Activated CD8-positive, alpha-beta T cell treated with anti-CD3 and anti-CD28 coated beads for 36 hours (primary cell): ENCODE measurements at regions not wholly inside any gene's neighbourhood (a gene's known extent, or its start where the extent isn't known, plus 50 kb on each side); places are given as distances from the start of the nearest gene placed in this dataset.

Experiments
- ATAC-seq: fragments of 200-7000 bp; cut with Tn5 transposase; one replicate; pipeline ENCODE4 v1.10.0; 2021; ENCODE audit warnings: mild to moderate bottlenecking, moderate library complexity
- CTCF ChIA-PET: fragments of 350-600 bp; sonication (Branson Sonifier 250); formaldehyde crosslinking; loops from one replicate; lab custom pipeline; 2021; ENCODE audit warnings: antibody characterized with exemption; lab: Charles Lee
- POLR2A ChIA-PET: fragments of 350-600 bp; sonication (Branson Sonifier 250); formaldehyde crosslinking; loops from one replicate; lab custom pipeline; 2021; ENCODE audit warnings: antibody characterized with exemption; lab: Charles Lee
- DNase-seq: peaks from one replicate; pipeline ENCODE4 v3.0.0-alpha.2; 2020
- H3K27ac Mint-ChIP-seq: one replicate; pipeline ENCODE4 v1.8.0; 2021; ENCODE audit warnings: mild to moderate bottlenecking, mixed read lengths
- H3K27me3 Mint-ChIP-seq: one replicate; pipeline ENCODE4 v1.8.0; 2021; ENCODE audit warnings: mixed read lengths
- H3K36me3 Mint-ChIP-seq: one replicate; pipeline ENCODE4 v1.8.0; 2021; ENCODE audit warnings: low read depth, mixed read lengths
- H3K4me1 Mint-ChIP-seq: one replicate; pipeline ENCODE4 v1.8.0; 2021; ENCODE audit warnings: low read depth, mixed read lengths
- H3K4me3 Mint-ChIP-seq: one replicate; pipeline ENCODE4 v1.8.0; 2021; ENCODE audit warnings: mild to moderate bottlenecking, moderate library complexity, mixed read lengths
- H3K9me3 Mint-ChIP-seq: one replicate; pipeline ENCODE4 v1.8.0; 2021; ENCODE audit warnings: mixed read lengths
- intact Hi-C: fragments of 100-400 bp; cut with micrococcal nuclease; formaldehyde crosslinking; loops from one replicate; pipeline ENCODE4 v1.10.0; 2022
- TF ChIP-seq, protein P1 (sequence below): fragments of 200-600 bp; IDR thresholded peaks from one replicate; pipeline ENCODE4 v1.8.0; 2022; ENCODE audit warnings: antibody characterized with exemption, mild to moderate bottlenecking

DNA sequence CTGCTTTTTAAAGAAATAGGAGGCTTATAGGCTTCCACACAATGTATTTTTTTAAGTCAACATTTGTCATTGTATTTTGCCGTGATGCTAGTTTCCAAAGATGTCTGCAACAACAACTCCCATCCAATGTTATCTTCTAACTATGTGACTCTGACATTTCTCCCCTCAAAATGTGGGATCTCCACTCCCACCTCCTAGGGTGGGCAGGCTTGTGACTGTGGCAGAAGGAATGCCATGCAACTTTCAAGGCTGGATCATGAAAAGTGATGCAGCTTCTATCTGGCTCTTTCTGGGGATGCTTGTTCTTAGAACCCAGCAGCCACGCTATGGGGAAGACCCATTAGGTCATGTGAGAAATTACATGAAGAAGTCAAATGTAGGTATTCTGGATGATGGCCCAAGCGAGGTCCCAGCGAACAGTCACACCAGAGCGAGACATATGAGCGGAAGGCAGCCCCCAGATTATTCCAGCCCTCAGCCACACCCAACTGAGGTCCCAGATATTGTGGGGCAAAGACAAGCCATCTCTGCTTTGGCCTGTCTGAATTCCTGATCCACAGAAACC is 124.3 kb downstream of the BDH1 start:
- H3K4me3 Mint-ChIP-seq: no peak overlapping the region
- no peak for ATAC-seq
- peaks cover 13% of the 10 kb centered on the region for H3K27me3 Mint-ChIP-seq
- H3K4me1 Mint-ChIP-seq: peaks cover 26% of the 10 kb centered on the region
- H3K9me3 Mint-ChIP-seq: no peaks in the 10 kb centered on the region
- ChIA-PET CTCF (interaction anchor here (1.6 kb wide), 1 partner anchor 174 kb away, joined by 5 read pairs; no protein-coding TSS in a partner anchor), POLR2A (no interaction called here)
- intact Hi-C loops: no loop called here
- no peaks in the 10 kb centered on the region for H3K36me3 Mint-ChIP-seq
- TF ChIP-seq, protein P1, sequence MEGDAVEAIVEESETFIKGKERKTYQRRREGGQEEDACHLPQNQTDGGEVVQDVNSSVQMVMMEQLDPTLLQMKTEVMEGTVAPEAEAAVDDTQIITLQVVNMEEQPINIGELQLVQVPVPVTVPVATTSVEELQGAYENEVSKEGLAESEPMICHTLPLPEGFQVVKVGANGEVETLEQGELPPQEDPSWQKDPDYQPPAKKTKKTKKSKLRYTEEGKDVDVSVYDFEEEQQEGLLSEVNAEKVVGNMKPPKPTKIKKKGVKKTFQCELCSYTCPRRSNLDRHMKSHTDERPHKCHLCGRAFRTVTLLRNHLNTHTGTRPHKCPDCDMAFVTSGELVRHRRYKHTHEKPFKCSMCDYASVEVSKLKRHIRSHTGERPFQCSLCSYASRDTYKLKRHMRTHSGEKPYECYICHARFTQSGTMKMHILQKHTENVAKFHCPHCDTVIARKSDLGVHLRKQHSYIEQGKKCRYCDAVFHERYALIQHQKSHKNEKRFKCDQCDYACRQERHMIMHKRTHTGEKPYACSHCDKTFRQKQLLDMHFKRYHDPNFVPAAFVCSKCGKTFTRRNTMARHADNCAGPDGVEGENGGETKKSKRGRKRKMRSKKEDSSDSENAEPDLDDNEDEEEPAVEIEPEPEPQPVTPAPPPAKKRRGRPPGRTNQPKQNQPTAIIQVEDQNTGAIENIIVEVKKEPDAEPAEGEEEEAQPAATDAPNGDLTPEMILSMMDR: no peak
- no peak for DNase-seq
- H3K27ac Mint-ChIP-seq: no peak overlapping the region

DNA sequence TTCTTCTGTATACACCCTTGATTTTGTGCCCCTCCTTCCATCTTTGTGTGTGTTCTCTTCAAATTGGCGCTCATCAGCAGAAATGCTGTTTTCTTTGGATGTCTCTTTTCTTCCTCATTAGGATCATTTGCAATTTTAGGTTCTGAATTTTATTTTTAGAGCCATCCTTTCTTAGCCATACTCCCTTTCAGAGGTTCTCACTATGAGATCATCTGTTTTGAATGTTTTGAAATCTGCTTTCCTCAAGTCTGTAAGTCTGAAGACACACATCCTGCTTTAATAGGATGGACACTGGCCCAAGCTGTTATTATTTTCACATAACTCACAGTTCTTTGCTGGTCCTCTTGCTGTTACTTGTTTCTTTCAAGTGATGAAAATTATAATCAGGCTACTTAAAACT is 124.8 kb downstream of the BDH1 start:
- H3K27me3 Mint-ChIP-seq: peaks cover 13% of the 10 kb centered on the region
- TF ChIP-seq, protein P1: no peak
- peak overlapping the region; percentile 4 for H3K27ac Mint-ChIP-seq
- DNase-seq (no peak), ATAC-seq (no peak)
- H3K4me1 Mint-ChIP-seq: peaks cover 26% of the 10 kb centered on the region
- no peaks in the 10 kb centered on the region for H3K36me3 Mint-ChIP-seq
- no peaks in the 10 kb centered on the region for H3K9me3 Mint-ChIP-seq
- intact Hi-C loops: no loop called here
- H3K4me3 Mint-ChIP-seq: no peak overlapping the region
- POLR2A ChIA-PET: no interaction called here
- CTCF ChIA-PET: interaction anchor here (0.7 to 1.6 kb wide), 2 partner anchors 17 to 174 kb away, joined by 3 to 5 read pairs; no protein-coding TSS in a partner anchor

DNA sequence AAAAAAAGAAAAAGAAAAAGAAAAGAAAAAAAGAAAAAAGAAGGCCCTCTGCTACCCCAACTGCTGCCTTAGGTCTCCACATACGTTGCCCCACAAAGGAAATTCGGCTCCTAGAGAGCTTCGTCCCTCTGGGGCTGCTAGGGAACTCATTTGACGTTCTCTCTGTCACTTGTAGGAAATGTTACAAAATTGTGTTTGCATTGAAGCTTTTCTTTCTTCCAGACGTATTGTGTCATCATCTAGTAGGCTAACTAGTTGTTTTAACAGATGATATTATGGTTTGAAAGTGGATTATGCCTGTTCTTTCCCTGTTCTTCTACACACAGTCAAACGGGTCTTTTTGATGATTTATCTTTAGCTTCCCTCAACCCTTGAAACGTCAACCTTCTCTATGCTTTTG is 125.3 kb downstream of the BDH1 start:
- intact Hi-C loops: no loop called here

DNA sequence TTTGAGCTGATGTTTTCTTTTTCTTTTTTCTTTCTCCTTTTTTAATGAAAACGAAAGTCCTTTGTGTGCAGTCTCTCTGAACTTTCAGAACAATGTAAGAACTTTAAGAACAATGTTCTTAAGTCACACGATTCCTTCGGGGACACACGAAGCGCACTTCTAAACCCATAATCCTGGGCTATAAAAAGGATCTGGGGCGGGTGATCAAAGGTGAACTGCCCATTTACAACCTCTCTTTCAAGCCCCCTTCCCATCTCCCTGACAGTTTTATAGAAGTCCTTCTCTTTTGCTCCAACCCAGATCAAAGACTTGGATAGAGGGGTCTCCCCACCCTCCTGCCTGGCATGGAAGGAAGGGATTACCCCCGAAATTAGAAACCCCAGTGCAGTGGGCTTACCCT is 126.8 kb downstream of the BDH1 start:
- ChIA-PET CTCF (interaction anchor here (1.3 to 1.6 kb wide), 2 partner anchors 73 to 172 kb away, joined by 3 to 5 read pairs; no protein-coding TSS in a partner anchor), POLR2A (interaction anchor here (1.2 kb wide), 1 partner anchor 11 kb away, joined by 3 read pairs; no protein-coding TSS in a partner anchor)
- Mint-ChIP-seq H3K4me1 (peaks cover 26% of the 10 kb centered on the region), H3K27ac (peak overlapping the region; percentile 85), H3K27me3 (peaks cover 14% of the 10 kb centered on the region), H3K4me3 (peak overlapping the region; percentile 60), H3K36me3 (no peaks in the 10 kb centered on the region), H3K9me3 (no peaks in the 10 kb centered on the region)
- DNase-seq (no peak), ATAC-seq (no peak)
- TF ChIP-seq, protein P1: no peak
- intact Hi-C loops: no loop called here

More for the DNA sequence above, 125.3 kb downstream of the BDH1 start:
- Mint-ChIP-seq H3K4me3 (no peak overlapping the region), H3K27me3 (peaks cover 13% of the 10 kb centered on the region), H3K36me3 (no peaks in the 10 kb centered on the region), H3K4me1 (peaks cover 26% of the 10 kb centered on the region), H3K27ac (peak overlapping the region; percentile 4), H3K9me3 (no peaks in the 10 kb centered on the region)
- ChIA-PET CTCF (interaction anchor here (0.7 to 1.6 kb wide), 2 partner anchors 17 to 173 kb away, joined by 3 to 5 read pairs; no protein-coding TSS in a partner anchor), POLR2A (no interaction called here)
- no peak for ATAC-seq
- TF ChIP-seq, protein P1: no peak
- DNase-seq: no peak

DNA sequence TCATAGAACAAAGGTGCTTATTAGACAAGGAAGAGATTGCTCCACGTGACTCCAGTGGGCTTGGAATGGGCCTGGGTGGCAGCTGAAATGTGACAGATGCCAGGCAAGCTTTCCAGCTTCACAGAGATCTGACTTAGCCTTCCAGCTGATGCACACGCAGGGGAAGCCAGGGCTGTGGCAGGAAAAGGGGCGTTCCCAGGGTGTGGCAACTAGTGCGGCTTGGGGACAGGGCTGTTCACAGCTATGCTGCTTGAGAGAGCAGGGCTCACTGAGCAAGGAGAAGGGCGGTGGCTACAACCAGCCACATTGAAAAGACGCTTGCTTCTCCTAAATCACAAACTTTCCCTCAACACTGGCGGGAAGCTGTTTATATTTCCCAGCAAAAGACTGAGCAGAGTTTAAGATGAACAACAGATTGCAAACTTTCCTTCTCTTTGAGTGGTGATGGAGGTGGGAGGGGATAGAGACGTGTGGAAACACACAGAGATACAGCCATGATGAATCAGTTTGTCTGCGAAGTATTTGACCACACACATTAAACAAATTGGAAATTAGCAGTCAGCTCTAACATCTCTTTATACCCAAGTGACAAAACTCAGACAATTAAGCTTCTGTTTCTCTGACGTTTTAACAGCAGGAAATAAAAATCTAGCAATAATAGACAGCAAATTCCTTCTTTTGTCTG is 127.5 kb downstream of the BDH1 start:
- POLR2A ChIA-PET: interaction anchor here (1.2 kb wide), 1 partner anchor 10 kb away, joined by 3 read pairs; no protein-coding TSS in a partner anchor

More for the DNA sequence above, 127.5 kb downstream of the BDH1 start:
- Mint-ChIP-seq H3K27ac (peak overlapping the region; percentile 85), H3K27me3 (peaks cover 15% of the 10 kb centered on the region), H3K4me3 (peak overlapping the region; percentile 60), H3K4me1 (peaks cover 26% of the 10 kb centered on the region), H3K9me3 (no peaks in the 10 kb centered on the region), H3K36me3 (no peaks in the 10 kb centered on the region)
- TF ChIP-seq, protein P1: no peak
- CTCF ChIA-PET: interaction anchor here (0.7 to 1.6 kb wide), 3 partner anchors 10 to 171 kb away, joined by 3 to 5 read pairs (median 3); no protein-coding TSS in a partner anchor
- intact Hi-C loops: no loop called here
- DNase-seq (peak; percentile 82), ATAC-seq (peak; percentile 95)
